ENCODE measurements at regions not wholly inside any gene's neighbourhood (a gene's known extent, or its start where the extent isn't known, plus 50 kb on each side); places are given as distances from the start of the nearest gene placed in this dataset.

DNA sequence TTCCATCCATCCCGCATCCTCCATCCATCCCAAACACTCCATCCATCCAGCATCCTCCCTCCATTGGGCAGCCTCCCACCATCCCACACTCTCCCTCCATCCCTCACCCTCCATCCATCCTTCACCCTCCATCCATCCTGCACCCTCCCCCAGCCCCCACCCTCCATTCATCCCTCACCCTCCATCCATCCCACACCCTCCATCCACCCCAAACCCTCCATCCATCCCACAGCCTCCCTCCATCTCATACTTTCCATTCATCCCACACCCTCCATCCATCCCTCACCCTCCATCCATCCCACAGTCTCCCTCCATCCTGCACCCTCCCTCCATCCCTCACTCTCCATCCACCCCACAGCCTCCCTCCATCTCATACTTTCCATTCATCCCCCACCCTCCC is 60.4 kb downstream of the FOXI2 start:
- no peak for DNase-seq (ENCODE audit: low read depth)
- TF ChIP-seq CTCF (conservative IDR thresholded peaks at IDR 0.05; ENCODE audit: control insufficient read depth, insufficient read depth, low read depth, low read length), result no peak
- H3K4me3 ChIP-seq (ENCODE audit: control insufficient read depth, low read depth, low read length), result no peak overlapping the region

- no peak for DNase-seq (ENCODE audit: low read depth)
- H3K4me3 ChIP-seq (ENCODE audit: control insufficient read depth, low read depth, low read length), result no peak overlapping the region
- TF ChIP-seq CTCF (conservative IDR thresholded peaks at IDR 0.05; ENCODE audit: control insufficient read depth, insufficient read depth, low read depth, low read length), result no peak
Measured at GRCh38 chr10:127798111-127798510, 61.1 kb downstream of the FOXI2 start.

- DNase-seq (ENCODE audit: low read depth), result no peak
- no peak for TF ChIP-seq CTCF (conservative IDR thresholded peaks at IDR 0.05; ENCODE audit: control insufficient read depth, insufficient read depth, low read depth, low read length)
- H3K4me3 ChIP-seq (ENCODE audit: control insufficient read depth, low read depth, low read length), result no peak overlapping the region
Measured at GRCh38 chr10:127801302-127801701, 64.3 kb downstream of the FOXI2 start.

DNA sequence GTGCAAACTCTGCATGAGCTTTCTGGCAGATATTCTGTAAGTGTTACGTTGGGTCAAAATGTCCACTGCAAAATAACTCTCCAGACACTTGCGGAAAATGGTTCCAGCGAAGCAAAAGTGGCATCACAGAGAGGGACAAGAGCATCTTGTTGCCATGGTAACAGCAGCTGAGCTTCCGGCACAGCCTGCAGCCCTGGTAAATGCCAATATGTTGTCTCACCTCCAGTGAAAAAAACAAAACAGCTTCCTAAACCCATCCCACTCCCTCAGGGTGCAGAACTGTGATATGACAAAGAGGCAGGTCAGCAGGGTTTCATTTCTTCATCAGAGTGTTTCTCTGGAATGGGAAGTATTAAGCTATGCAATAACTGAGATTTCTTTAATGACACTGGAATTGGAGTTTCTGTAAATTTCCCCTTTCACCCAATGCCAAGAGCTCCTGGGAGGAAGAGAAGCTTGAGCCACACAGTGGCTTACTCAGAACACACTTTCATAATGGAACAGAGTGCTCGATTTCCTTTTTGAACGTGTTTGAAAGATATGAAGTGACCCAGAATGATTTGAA is 65.6 kb downstream of the FOXI2 start:
- no peak for TF ChIP-seq CTCF (conservative IDR thresholded peaks at IDR 0.05; ENCODE audit: control insufficient read depth, insufficient read depth, low read depth, low read length)
- DNase-seq (ENCODE audit: low read depth), result no peak
- H3K4me3 ChIP-seq (ENCODE audit: control insufficient read depth, low read depth, low read length), result no peak overlapping the region

DNA sequence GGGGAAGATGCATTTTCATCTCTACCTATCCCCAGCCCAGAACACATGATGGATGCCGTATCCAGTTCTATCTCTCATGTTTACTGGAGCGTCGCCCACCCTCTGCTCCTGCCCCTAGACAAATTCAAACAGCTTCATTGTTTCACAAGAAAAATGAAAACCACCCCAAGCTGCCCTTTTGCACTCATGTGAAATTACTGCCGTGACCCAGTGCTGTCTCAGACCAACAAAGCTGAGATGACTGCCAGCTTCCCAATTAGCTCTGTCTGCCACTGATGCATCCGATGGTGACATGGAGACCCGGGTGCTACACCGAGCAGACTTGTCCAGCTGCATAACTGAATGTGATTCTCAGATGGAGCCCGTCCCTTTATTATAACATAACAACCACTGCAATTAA is 67.7 kb downstream of the FOXI2 start:
- no peak for TF ChIP-seq CTCF (conservative IDR thresholded peaks at IDR 0.05; ENCODE audit: control insufficient read depth, insufficient read depth, low read depth, low read length)
- H3K4me3 ChIP-seq (ENCODE audit: control insufficient read depth, low read depth, low read length), result no peak overlapping the region
- DNase-seq (ENCODE audit: low read depth), result no peak

DNA sequence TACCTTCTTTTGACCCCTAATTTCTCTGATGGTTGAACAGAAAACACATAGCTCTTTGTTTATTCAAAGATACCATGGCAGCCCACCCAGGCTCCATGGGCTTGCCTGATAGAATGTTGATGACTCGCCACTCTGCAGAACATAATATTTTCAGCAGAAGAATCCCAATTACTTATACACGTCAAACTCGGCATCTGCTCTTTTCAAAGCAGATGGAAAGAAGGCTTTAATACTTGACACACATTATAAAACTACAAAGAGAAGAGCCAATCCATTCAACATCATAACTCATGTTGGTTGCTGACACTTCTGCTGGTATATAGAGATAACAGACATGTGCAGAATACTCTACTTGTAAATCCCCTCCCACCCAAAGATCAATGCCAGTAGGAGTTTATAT is 69.0 kb downstream of the FOXI2 start:
- H3K4me3 ChIP-seq (ENCODE audit: control insufficient read depth, low read depth, low read length), result no peak overlapping the region
- no peak for TF ChIP-seq CTCF (conservative IDR thresholded peaks at IDR 0.05; ENCODE audit: control insufficient read depth, insufficient read depth, low read depth, low read length)
- no peak for DNase-seq (ENCODE audit: low read depth)

DNA sequence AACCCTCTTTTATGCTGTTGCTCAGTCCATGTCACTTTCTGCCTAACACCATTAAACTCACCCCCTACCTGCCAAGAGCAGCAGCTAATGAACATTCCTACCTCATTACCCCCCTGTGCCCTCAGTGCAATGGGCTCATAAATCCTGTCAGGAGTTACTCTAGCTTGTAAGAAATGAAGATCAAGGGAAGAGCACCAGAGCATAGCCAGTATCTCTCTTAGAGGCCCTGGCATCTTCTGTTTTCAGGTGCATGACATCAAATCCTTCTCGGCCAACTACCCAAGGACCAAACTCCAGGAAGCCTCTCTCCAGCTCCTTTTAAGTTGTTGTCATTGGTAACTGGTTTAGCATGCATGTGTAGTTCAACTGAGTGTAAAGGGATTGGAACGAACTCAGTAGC is 75.1 kb downstream of the FOXI2 start:
- H3K4me3 ChIP-seq (ENCODE audit: control insufficient read depth, low read depth, low read length), result no peak overlapping the region
- TF ChIP-seq CTCF (conservative IDR thresholded peaks at IDR 0.05; ENCODE audit: control insufficient read depth, insufficient read depth, low read depth, low read length), result no peak
- no peak for DNase-seq (ENCODE audit: low read depth)

Data from fibroblast of mammary gland (primary cell).